ENCODE measurements at regions not wholly inside any gene's neighbourhood (a gene's known extent, or its start where the extent isn't known, plus 50 kb on each side); places are given as distances from the start of the nearest gene placed in this dataset.

GRCh38 chr9:18335825-18336224, 138.1 kb upstream of the ADAMTSL1 start:
- no peak overlapping the region for H3K4me3 Mint-ChIP-seq
- H3K9me3 Mint-ChIP-seq: peaks cover 12% of the 10 kb centered on the region
- no peaks in the 10 kb centered on the region for H3K4me1 Mint-ChIP-seq
- H3K27me3 Mint-ChIP-seq: peaks cover 6% of the 10 kb centered on the region
- no peak overlapping the region for H3K27ac Mint-ChIP-seq
- H3K36me3 Mint-ChIP-seq: no peaks in the 10 kb centered on the region
- DNase-seq: no peak

DNA sequence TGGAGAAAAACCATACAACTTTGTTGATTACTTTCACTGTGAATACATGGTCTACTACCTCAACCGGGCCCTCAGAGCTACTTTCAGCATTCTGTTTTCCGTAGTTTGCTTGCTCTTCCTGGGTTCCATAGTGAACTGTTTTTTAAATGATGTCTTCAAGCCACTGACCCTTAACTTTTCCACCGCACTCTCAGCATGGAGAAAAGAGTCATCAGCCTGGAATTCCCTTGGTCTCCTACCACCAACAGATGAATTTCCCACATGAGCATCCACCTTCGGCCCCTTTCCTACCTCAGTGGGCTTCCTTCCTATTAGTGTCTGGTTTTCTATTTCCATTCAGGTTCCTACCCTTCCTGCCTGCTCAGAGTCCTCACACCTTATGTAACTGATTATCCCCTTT, 135.9 kb upstream of the ADAMTSL1 start:
- H3K9me3 Mint-ChIP-seq: peaks cover 16% of the 10 kb centered on the region
- no peaks in the 10 kb centered on the region for H3K36me3 Mint-ChIP-seq
- no peaks in the 10 kb centered on the region for H3K4me1 Mint-ChIP-seq
- H3K27me3 Mint-ChIP-seq: no peaks in the 10 kb centered on the region
- H3K4me3 Mint-ChIP-seq: no peak overlapping the region
- DNase-seq: no peak
- H3K27ac Mint-ChIP-seq: no peak overlapping the region

- Mint-ChIP-seq H3K4me3 (no peak overlapping the region), H3K36me3 (no peaks in the 10 kb centered on the region), H3K27me3 (peaks cover 3% of the 10 kb centered on the region), H3K4me1 (no peaks in the 10 kb centered on the region), H3K9me3 (peaks cover 16% of the 10 kb centered on the region), H3K27ac (no peak overlapping the region)
- no peak for DNase-seq
These were observed 130.2 kb upstream of the ADAMTSL1 start for GRCh38 chr9:18343784-18344183.

DNA sequence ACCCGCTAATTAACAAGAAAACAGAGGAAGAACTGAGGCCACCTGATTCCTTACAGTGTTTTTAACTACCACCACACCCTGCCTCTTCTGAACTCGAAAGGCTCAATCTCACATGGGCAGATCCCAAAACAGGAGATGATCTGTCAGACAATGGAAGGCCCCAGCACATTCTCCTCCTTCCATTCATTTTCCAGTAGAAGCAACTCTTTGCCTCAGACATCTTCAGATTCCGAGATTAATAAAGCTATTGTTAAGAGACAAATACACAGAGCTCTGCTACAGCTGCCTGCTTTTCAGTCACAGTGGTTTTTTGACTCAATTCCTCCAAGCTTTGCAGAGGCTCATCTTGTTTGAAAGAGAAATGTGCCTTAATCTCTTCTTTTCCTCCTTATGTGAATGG, 127.2 kb upstream of the ADAMTSL1 start:
- no peaks in the 10 kb centered on the region for H3K9me3 Mint-ChIP-seq
- DNase-seq: no peak
- H3K4me3 Mint-ChIP-seq: no peak overlapping the region
- H3K27ac Mint-ChIP-seq: no peak overlapping the region
- H3K27me3 Mint-ChIP-seq: peaks cover 3% of the 10 kb centered on the region
- H3K4me1 Mint-ChIP-seq: no peaks in the 10 kb centered on the region
- H3K36me3 Mint-ChIP-seq: no peaks in the 10 kb centered on the region

DNA sequence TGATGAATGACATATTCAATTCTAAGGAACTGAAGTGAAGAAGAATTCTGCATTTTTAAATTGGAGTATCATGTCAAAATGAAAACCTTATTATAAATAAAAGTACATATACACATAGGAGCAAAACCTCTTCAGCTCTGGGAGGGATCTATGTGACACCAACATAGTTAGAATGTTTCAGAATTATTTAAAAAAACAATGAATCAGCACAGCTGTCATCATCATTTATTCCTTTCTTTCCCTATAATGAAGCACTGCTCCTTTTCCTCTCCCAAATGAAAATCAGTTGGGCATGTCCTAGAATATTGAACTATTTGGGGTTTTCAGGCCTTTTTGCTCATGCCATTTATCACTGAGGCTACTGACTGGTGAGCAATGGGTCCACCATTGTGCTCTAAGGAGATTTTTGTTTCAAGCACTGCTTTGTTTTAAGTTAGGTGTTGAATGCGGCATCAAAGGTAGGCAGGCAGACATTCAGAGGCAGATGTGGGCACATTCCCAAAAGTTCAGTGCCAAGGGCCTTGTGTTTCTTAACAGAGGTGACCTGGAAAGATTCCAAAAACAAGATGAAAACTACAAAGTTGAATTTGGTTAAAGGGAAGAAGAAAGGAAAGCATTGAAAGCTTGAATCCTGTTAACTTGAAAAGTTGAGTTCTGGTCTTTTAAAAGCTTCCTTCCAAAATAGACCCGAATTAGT, 126.4 kb upstream of the ADAMTSL1 start:
- Mint-ChIP-seq H3K27me3 (peaks cover 3% of the 10 kb centered on the region), H3K36me3 (no peaks in the 10 kb centered on the region)

DNA sequence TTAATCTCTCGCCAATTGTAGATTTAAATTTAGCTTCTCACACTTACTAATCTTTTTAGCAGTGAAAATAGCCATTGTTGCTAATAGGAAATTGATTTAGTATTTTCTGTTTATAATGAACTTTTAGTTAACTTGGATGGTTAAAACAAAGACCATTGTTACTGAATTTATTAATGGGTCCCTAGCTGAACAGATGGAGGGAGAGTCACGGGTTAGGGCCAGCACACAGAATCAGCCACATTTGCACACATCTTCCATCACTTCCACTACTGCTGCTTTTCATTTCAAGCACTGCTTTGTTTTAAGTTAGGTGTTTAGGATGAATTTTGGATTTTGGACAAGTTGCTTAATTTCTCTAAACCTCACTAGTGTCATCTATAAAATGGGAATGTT, 125.9 kb upstream of the ADAMTSL1 start:
- Mint-ChIP-seq H3K4me3 (no peak overlapping the region), H3K9me3 (no peaks in the 10 kb centered on the region), H3K4me1 (no peaks in the 10 kb centered on the region), H3K36me3 (no peaks in the 10 kb centered on the region), H3K27ac (no peak overlapping the region), H3K27me3 (peaks cover 3% of the 10 kb centered on the region)
- DNase-seq: no peak

More for the DNA sequence above, 126.4 kb upstream of the ADAMTSL1 start:
- no peaks in the 10 kb centered on the region for H3K9me3 Mint-ChIP-seq
- H3K27ac Mint-ChIP-seq: no peak overlapping the region
- H3K4me1 Mint-ChIP-seq: no peaks in the 10 kb centered on the region
- no peak overlapping the region for H3K4me3 Mint-ChIP-seq
- no peak for DNase-seq

DNA sequence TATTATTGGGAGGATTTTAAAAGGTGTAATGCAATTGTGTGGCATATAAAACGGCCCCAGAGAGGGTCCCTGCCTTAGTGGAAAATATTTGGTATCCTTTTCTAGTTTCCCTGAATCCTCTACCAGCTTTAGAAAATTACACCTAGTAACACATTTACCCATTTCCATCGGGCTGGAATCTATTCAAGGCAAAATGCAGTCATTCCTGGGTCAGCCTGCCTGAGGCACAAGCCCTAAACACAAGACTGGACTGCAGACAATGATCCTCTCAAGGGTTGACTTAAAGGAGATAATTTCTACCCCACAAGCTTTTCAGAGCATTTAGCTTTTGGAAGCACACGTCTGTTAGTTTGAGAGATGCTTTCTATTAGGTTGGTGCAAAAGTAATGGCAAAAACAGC, 124.4 kb upstream of the ADAMTSL1 start:
- H3K27me3 Mint-ChIP-seq: peaks cover 1% of the 10 kb centered on the region
- H3K36me3 Mint-ChIP-seq: no peaks in the 10 kb centered on the region
- H3K9me3 Mint-ChIP-seq: no peaks in the 10 kb centered on the region
- no peak overlapping the region for H3K4me3 Mint-ChIP-seq
- no peak overlapping the region for H3K27ac Mint-ChIP-seq
- no peaks in the 10 kb centered on the region for H3K4me1 Mint-ChIP-seq
- DNase-seq: no peak

- Mint-ChIP-seq H3K9me3 (no peaks in the 10 kb centered on the region), H3K27ac (no peak overlapping the region), H3K4me1 (no peaks in the 10 kb centered on the region), H3K36me3 (no peaks in the 10 kb centered on the region), H3K27me3 (no peaks in the 10 kb centered on the region), H3K4me3 (no peak overlapping the region)
- DNase-seq: no peak
These were observed 123.9 kb upstream of the ADAMTSL1 start for GRCh38 chr9:18350036-18350435.

DNA sequence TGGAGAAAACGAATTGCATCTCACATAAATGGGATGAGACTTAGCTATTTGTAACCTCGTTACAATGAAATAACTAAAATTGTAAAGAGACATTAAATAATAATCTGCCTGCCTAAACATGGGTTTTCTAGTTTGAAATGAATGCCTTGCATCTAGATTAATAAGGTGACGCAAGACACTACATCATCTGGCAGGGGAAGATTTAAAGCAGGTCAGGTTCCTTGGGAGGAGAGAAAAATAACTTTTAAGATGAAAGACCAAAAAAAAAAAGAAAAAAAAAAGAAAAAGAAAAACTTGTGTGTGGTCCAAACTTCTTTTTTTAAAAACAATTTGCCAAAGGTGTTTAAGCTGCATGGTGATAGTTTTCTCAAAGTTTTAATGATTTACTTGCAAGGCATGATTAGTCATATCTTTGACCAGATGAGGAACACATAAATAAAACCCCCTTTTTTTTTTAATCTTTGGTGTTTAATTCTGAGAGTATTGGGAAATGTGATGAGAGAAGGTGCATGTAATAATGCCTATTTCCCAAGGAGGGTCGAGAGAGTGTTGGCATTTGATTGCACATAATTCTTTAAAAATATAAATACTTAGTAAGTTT, 122.9 kb upstream of the ADAMTSL1 start:
- Mint-ChIP-seq H3K9me3 (no peaks in the 10 kb centered on the region), H3K4me1 (no peaks in the 10 kb centered on the region), H3K27me3 (no peaks in the 10 kb centered on the region), H3K36me3 (no peaks in the 10 kb centered on the region), H3K27ac (no peak overlapping the region), H3K4me3 (no peak overlapping the region)
- no peak for DNase-seq

GRCh38 chr9:18352711-18353110, 121.2 kb upstream of the ADAMTSL1 start:
- H3K36me3 Mint-ChIP-seq: no peaks in the 10 kb centered on the region
- H3K27ac Mint-ChIP-seq: no peak overlapping the region
- no peak overlapping the region for H3K4me3 Mint-ChIP-seq
- DNase-seq: no peak
- H3K27me3 Mint-ChIP-seq: peaks cover 3% of the 10 kb centered on the region
- H3K9me3 Mint-ChIP-seq: no peaks in the 10 kb centered on the region
- no peaks in the 10 kb centered on the region for H3K4me1 Mint-ChIP-seq

- Mint-ChIP-seq H3K9me3 (no peaks in the 10 kb centered on the region), H3K4me3 (no peak overlapping the region), H3K36me3 (no peaks in the 10 kb centered on the region), H3K27me3 (peaks cover 3% of the 10 kb centered on the region), H3K27ac (no peak overlapping the region), H3K4me1 (no peaks in the 10 kb centered on the region)
- no peak for DNase-seq
These were observed 120.5 kb upstream of the ADAMTSL1 start for GRCh38 chr9:18353473-18353872.

DNA sequence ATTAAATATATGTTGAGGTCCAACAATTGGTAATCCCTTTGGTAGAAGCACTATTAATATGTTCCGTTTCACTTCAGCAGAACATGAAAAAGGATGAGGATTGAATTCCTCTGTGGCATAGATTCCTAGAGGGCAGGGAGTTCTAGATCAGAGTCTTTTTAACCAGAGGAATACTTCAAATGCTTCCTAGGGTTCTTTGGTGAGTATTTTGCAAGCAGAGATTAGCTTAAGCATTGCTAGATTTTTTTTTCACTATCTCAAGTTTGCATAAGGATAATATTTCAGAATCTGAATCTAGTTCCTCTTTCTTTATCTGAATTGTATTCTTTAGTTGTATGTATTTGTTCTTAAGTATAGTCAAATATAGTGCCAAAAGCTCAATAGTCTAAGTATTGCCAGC, 116.6 kb upstream of the ADAMTSL1 start:
- no peaks in the 10 kb centered on the region for H3K36me3 Mint-ChIP-seq

DNA sequence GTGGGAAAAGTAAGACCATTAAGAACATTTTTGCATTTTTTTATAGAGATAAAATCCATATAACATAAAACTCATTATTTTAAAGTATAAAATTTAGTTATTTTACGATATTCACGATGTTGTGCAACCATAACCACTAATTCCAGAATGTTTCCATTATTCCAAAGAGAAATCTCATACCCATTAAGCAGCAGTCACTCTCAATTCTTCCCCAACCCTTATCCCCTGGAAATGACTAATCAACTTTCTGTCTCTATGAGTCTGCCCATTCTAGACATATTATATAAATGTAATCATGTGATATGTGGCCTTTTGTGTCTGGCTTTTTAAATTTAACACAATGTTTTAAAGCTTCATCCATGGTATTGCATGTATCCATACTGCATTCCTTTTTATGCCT, 115.6 kb upstream of the ADAMTSL1 start:
- peaks cover 6% of the 10 kb centered on the region for H3K27me3 Mint-ChIP-seq
- no peak for DNase-seq
- no peaks in the 10 kb centered on the region for H3K9me3 Mint-ChIP-seq
- no peaks in the 10 kb centered on the region for H3K36me3 Mint-ChIP-seq
- H3K4me3 Mint-ChIP-seq: no peak overlapping the region
- no peak overlapping the region for H3K27ac Mint-ChIP-seq
- H3K4me1 Mint-ChIP-seq: no peaks in the 10 kb centered on the region

More for the DNA sequence above, 116.6 kb upstream of the ADAMTSL1 start:
- Mint-ChIP-seq H3K4me1 (no peaks in the 10 kb centered on the region), H3K27me3 (peaks cover 6% of the 10 kb centered on the region), H3K27ac (no peak overlapping the region), H3K9me3 (no peaks in the 10 kb centered on the region), H3K4me3 (no peak overlapping the region)
- no peak for DNase-seq

- Mint-ChIP-seq H3K27ac (no peak overlapping the region), H3K36me3 (no peaks in the 10 kb centered on the region), H3K4me1 (no peaks in the 10 kb centered on the region), H3K27me3 (peaks cover 6% of the 10 kb centered on the region), H3K4me3 (no peak overlapping the region), H3K9me3 (no peaks in the 10 kb centered on the region)
- DNase-seq: no peak
These were observed 114.6 kb upstream of the ADAMTSL1 start for GRCh38 chr9:18359335-18359734.

DNA sequence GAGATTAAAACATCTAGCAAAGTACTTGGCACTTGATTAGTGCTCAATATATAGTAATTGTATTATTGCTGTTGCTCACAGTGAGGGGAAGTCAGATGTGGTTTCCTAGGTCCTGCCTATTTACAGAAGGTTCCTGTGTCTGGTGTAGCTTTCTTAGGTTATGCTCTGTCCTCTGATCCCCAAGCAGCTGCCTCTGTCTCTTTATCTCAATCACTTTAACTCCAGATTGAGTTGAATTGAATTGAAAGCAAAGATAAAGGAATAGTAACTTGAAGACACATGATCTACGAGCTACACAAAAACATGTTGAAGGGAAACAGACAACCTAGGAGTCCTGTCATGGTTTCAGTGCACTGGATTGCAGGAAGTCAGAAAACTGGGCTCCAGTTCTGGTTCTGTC, 113.9 kb upstream of the ADAMTSL1 start:
- H3K27me3 Mint-ChIP-seq: peaks cover 6% of the 10 kb centered on the region
- DNase-seq: no peak
- H3K4me1 Mint-ChIP-seq: no peaks in the 10 kb centered on the region

GRCh38 chr9:18361646-18362045, 112.3 kb upstream of the ADAMTSL1 start:
- no peak overlapping the region for H3K27ac Mint-ChIP-seq
- peaks cover 3% of the 10 kb centered on the region for H3K27me3 Mint-ChIP-seq
- no peaks in the 10 kb centered on the region for H3K9me3 Mint-ChIP-seq
- no peaks in the 10 kb centered on the region for H3K36me3 Mint-ChIP-seq
- no peaks in the 10 kb centered on the region for H3K4me1 Mint-ChIP-seq
- DNase-seq: no peak
- no peak overlapping the region for H3K4me3 Mint-ChIP-seq

More for the DNA sequence above, 113.9 kb upstream of the ADAMTSL1 start:
- no peaks in the 10 kb centered on the region for H3K36me3 Mint-ChIP-seq
- no peaks in the 10 kb centered on the region for H3K9me3 Mint-ChIP-seq
- no peak overlapping the region for H3K4me3 Mint-ChIP-seq
- no peak overlapping the region for H3K27ac Mint-ChIP-seq

Data from activated naive CD8-positive, alpha-beta T cell treated with anti-CD3 and anti-CD28 coated beads for 36 hours (primary cell).